ENCODE measurements at regions not wholly inside any gene's neighbourhood (a gene's known extent, or its start where the extent isn't known, plus 50 kb on each side); places are given as distances from the start of the nearest gene placed in this dataset.
"Not testable (repeated sequence)": the region's sequence is repeated elsewhere in the genome, so short reads cannot be mapped to it uniquely, and the experiment has no call there.

GRCh38 chr4:174401471-174402130, 117.9 kb downstream of the CEP44 start (continued):
- TF ChIP-seq RNF2 (IDR thresholded peaks at IDR 0.05; ENCODE audit: borderline replicate concordance, low read depth, low read length, missing control alignments, poor library complexity, severe bottlenecking) (no peak), USF2 (IDR thresholded peaks at IDR 0.05; ENCODE audit: low read length) (no peak), CTCF (IDR thresholded peaks at IDR 0.05; ENCODE audit: control extremely low read depth in 1 of 3, insufficient read depth in 1 of 3, low read depth in 1 of 3, low read length in 3 of 3) (no peak), TAF7 (optimal IDR thresholded peaks at IDR 0.05; ENCODE audit: borderline replicate concordance, low read depth, low read length) (no peak)

GRCh38 chr4:174400603-174401302, 117.0 kb downstream of the CEP44 start:
- Histone ChIP-seq H3K4me2 (ENCODE audit: insufficient read depth in 1 of 2, low read depth in 2 of 2, low read length in 2 of 2) (peak overlapping the region; percentile 24 to 53; a peak in 3 of 4 replicates), H3K4me1 (replicated peaks in 1 of 4; ENCODE audit: control insufficient read depth in 3 of 4, insufficient read depth in 4 of 4, low read length in 3 of 4) (peaks cover 0 to 12% (median 3%) of the 10 kb centered on the region in 4 experiments; a peak in 4 of 7 replicates), H2BK12ac (ENCODE audit: low read depth, low read length) (peak overlapping the region; percentile 81; the same call in 1 of the 2 replicates), H2BK5ac (ENCODE audit: low read depth, low read length) (peak overlapping the region; percentile 35; the same call in 1 of the 2 replicates)
- H4K20me1 ChIP-seq (replicated peaks in 1 of 2; ENCODE audit: control insufficient read depth in 1 of 2, insufficient read depth in 2 of 2, low read length in 2 of 2); H2AFZ ChIP-seq (ENCODE audit: low read length); H2BK20ac ChIP-seq (ENCODE audit: low read length); H3K4ac ChIP-seq (replicated peaks; ENCODE audit: insufficient read length, low read depth, low read length); H3K14ac ChIP-seq (ENCODE audit: insufficient read length); H4K91ac ChIP-seq (replicated peaks; ENCODE audit: insufficient read length, low read length); H3K9ac ChIP-seq (replicated peaks in 1 of 4; ENCODE audit: extremely low read depth in 1 of 4, low read depth in 3 of 4, low read length in 3 of 4); H4K5ac ChIP-seq (ENCODE audit: insufficient read length, low read depth, low read length); H3K27me3 ChIP-seq (replicated peaks in 1 of 4; ENCODE audit: control insufficient read depth in 3 of 4, extremely low read depth in 1 of 4, insufficient read depth in 3 of 4, low read length in 3 of 4); H3K9me3 ChIP-seq (ENCODE audit: insufficient read depth in 2 of 2, low read depth in 1 of 2, low read length in 1 of 2); POLR2A ChIA-PET (ENCODE audit: partially characterized antibody); H3K56ac ChIP-seq (replicated peaks; ENCODE audit: insufficient read length, low read depth, low read length); H3K79me2 ChIP-seq (ENCODE audit: control insufficient read depth in 1 of 2, insufficient read depth in 2 of 2, low read length in 2 of 2); H3K79me1 ChIP-seq (ENCODE audit: low read depth, low read length); H3K36me3 ChIP-seq (ENCODE audit: control insufficient read depth in 2 of 4, insufficient read depth in 4 of 4, low read length in 3 of 4); CTCF ChIA-PET (ENCODE audit: partially characterized antibody); H3K23me2 ChIP-seq (ENCODE audit: low read depth, low read length); H2BK120ac ChIP-seq (replicated peaks; ENCODE audit: low read depth, low read length); H3K4me3 ChIP-seq (ENCODE audit: extremely low read depth in 1 of 4, insufficient read depth in 2 of 4, low read depth in 3 of 4, low read length in 4 of 4); H2BK15ac ChIP-seq (ENCODE audit: low read length); H3K18ac ChIP-seq (ENCODE audit: extremely low read depth, low read length); FAIRE-seq; H3K23ac ChIP-seq (ENCODE audit: insufficient read length); H3K27ac ChIP-seq (ENCODE audit: low read depth, low read length); H2AK5ac ChIP-seq (ENCODE audit: low read depth, low read length); H4K8ac ChIP-seq (ENCODE audit: extremely low read depth, insufficient read depth, low read length): not testable (repeated sequence)
- WGBS, 2 experiments (ENCODE audit: extremely low coverage in 1 of 2, insufficient coverage in 1 of 2, insufficient read length in 1 of 2, insufficient replicate concordance in 2 of 2, low coverage in 1 of 2, low lambda C conversion rate in 2 of 2, missing lambda C conversion rate in 1 of 2), result 70% methylated on average over 8 of the region's 8 CpGs; no CpG with 5 or more reads in 1 of the 2 experiments
- DNase-seq (ENCODE audit: low read depth in 1 of 2, low spot score in 2 of 2), result peak in 1 of 2 experiments; percentile 49
